ENCODE measurements at regions not wholly inside any gene's neighbourhood (a gene's known extent, or its start where the extent isn't known, plus 50 kb on each side); places are given as distances from the start of the nearest gene placed in this dataset.

DNA sequence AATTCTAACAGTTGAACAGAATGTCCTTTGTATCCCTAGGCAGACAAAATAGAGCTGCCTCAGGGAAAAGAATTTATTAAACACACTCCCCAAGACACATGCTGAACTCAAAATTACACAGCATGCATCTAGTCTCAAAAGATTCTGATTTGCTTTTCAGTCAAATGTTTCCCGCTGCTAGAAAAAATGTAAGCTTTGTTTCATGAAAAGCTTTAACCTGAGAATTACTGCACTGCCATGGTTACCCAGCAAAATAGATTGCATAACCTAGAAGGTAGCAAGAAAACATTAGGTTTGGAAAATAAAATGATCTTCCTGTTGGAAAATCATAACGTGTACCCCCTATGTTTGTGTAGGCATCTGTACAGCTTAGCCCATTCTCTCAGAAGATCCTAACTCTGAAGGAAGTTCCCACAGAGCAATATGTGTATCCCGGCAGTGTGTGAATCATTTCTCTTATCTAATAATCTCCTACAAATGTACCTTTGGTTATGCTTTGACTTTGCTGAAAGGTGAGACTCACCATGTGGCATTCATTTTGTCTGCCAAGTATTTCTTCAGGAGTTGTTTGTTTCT lies 646.9 kb downstream of the STPG2 start:
- intact Hi-C loops (cut with DNase I; ENCODE audit: low total_unique reads) (no loop called here), in situ Hi-C loops (cut with MboI; ENCODE audit: low pct_ligation_motif_present in 1 of 4, low pct_unique_long_range_greater_than_20kb in 1 of 4, low sequenced_read_pairs in 3 of 4) (no loop called here)
- no peak for TF ChIP-seq POLR2AphosphoS5 (IDR thresholded peaks at IDR 0.05)
- TF ChIP-seq, protein P1, sequence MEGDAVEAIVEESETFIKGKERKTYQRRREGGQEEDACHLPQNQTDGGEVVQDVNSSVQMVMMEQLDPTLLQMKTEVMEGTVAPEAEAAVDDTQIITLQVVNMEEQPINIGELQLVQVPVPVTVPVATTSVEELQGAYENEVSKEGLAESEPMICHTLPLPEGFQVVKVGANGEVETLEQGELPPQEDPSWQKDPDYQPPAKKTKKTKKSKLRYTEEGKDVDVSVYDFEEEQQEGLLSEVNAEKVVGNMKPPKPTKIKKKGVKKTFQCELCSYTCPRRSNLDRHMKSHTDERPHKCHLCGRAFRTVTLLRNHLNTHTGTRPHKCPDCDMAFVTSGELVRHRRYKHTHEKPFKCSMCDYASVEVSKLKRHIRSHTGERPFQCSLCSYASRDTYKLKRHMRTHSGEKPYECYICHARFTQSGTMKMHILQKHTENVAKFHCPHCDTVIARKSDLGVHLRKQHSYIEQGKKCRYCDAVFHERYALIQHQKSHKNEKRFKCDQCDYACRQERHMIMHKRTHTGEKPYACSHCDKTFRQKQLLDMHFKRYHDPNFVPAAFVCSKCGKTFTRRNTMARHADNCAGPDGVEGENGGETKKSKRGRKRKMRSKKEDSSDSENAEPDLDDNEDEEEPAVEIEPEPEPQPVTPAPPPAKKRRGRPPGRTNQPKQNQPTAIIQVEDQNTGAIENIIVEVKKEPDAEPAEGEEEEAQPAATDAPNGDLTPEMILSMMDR (IDR thresholded peaks at IDR 0.05), result no peak
- TF ChIP-seq POLR2A (IDR thresholded peaks at IDR 0.05), result no peak
- TF ChIP-seq EP300 (IDR thresholded peaks at IDR 0.05; ENCODE audit: low read depth), result no peak
- WGBS, 2 donors (ENCODE audit: low coverage in 1 of 2), result 54 to 70% methylated on average over 2 to 3 of the region's 3 CpGs
- Histone ChIP-seq H3K36me3 (no peaks in the 10 kb centered on the region), H3K27ac (no peak overlapping the region), H3K27me3 (no peaks in the 10 kb centered on the region), H3K4me1 (no peaks in the 10 kb centered on the region), H3K4me3 (no peak overlapping the region), H3K9me3 (no peaks in the 10 kb centered on the region)
- no peak for DNase-seq

DNA sequence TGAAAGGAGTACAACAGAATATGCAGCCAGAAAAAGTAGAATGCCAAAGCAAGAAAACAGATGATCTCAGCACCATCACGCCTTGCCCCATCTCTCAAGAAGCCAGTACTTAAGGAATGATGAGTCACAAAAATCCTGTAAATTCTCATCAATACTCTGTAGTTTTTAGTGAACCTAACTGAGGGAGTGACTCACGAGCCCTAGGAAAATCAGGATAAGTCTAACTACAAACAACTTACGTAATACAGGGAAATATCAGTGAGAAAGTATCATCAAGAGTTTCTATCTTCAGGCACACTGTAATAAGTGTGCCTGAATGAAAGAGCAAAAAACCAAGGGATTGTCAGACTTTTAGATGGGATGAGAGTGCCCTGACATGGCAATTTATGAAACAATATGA lies 644.4 kb downstream of the STPG2 start:
- Histone ChIP-seq H3K36me3 (no peaks in the 10 kb centered on the region), H3K4me1 (no peaks in the 10 kb centered on the region), H3K9me3 (no peaks in the 10 kb centered on the region), H3K4me3 (no peak overlapping the region), H3K27me3 (no peaks in the 10 kb centered on the region), H3K27ac (no peak overlapping the region)
- in situ Hi-C loops (cut with MboI; ENCODE audit: low pct_ligation_motif_present in 1 of 4, low pct_unique_long_range_greater_than_20kb in 1 of 4, low sequenced_read_pairs in 3 of 4) (no loop called here), intact Hi-C loops (cut with DNase I; ENCODE audit: low total_unique reads) (no loop called here)
- no peak for DNase-seq
- 76 to 92% methylated on average over 2 to 3 of the region's 3 CpGs for WGBS, 2 donors (ENCODE audit: low coverage in 1 of 2)
- TF ChIP-seq POLR2AphosphoS5 (IDR thresholded peaks at IDR 0.05) (no peak), POLR2A (IDR thresholded peaks at IDR 0.05) (no peak), EP300 (IDR thresholded peaks at IDR 0.05; ENCODE audit: low read depth) (no peak)
- TF ChIP-seq, protein P1 (IDR thresholded peaks at IDR 0.05), result no peak

DNA sequence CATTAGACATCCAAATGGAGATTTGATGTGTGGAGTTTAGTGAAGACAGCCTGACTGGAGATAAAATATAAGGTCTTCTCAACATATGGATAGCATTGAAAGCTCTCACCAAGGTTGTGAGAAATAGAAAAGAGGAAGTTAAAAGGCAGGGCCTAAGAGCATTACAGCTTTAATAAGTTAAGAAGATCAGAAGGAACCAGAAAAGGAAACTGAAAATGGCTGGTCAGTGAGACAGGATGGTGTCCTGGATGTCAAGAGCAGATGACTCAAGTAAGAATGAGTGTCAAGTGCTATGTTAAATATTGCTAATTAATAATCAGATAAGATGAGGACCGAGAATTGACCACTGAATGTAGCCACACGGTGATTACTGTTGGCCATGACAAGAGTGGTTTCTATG lies 642.9 kb downstream of the STPG2 start:
- Histone ChIP-seq H3K4me1 (no peaks in the 10 kb centered on the region), H3K4me3 (no peak overlapping the region), H3K27me3 (no peaks in the 10 kb centered on the region), H3K36me3 (no peaks in the 10 kb centered on the region), H3K27ac (no peak overlapping the region), H3K9me3 (no peaks in the 10 kb centered on the region)
- no peak for DNase-seq
- in situ Hi-C loops (cut with MboI; ENCODE audit: low pct_ligation_motif_present in 1 of 4, low pct_unique_long_range_greater_than_20kb in 1 of 4, low sequenced_read_pairs in 3 of 4) (no loop called here), intact Hi-C loops (cut with DNase I; ENCODE audit: low total_unique reads) (no loop called here)
- TF ChIP-seq, protein P1 (IDR thresholded peaks at IDR 0.05), result no peak
- TF ChIP-seq POLR2AphosphoS5 (IDR thresholded peaks at IDR 0.05) (no peak), EP300 (IDR thresholded peaks at IDR 0.05; ENCODE audit: low read depth) (no peak), POLR2A (IDR thresholded peaks at IDR 0.05) (no peak)
- 79 to 83% methylated on average over 2 of the region's 2 CpGs for WGBS, 2 donors (ENCODE audit: low coverage in 1 of 2)

DNA sequence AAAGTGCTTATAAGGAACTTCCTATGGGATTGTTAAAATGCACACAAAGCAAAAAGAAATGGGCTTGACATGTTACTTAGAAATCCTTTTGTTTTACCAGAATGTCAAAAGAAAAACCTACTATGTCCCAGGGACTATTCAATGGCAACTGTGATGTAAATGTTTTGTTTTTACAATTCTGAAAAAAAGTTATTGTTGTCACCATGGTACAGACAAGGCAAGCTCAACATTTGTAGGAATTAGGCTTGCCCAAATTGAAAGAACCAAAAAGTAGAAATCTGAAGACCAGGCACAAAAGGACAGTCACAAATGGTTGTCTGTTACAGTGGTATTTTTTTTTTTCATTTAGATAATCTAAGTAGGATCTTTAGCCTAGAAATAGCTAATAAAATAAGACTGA lies 638.6 kb downstream of the STPG2 start:
- no peak for TF ChIP-seq POLR2AphosphoS5 (IDR thresholded peaks at IDR 0.05)
- TF ChIP-seq POLR2A (IDR thresholded peaks at IDR 0.05), result no peak
- TF ChIP-seq, protein P1 (IDR thresholded peaks at IDR 0.05), result no peak
- no peak for TF ChIP-seq EP300 (IDR thresholded peaks at IDR 0.05; ENCODE audit: low read depth)
- no peaks in the 10 kb centered on the region for H3K27me3 ChIP-seq
- DNase-seq, result no peak
- H3K27ac ChIP-seq, result no peak overlapping the region
- H3K4me1 ChIP-seq, result no peaks in the 10 kb centered on the region
- H3K36me3 ChIP-seq, result no peaks in the 10 kb centered on the region
- H3K9me3 ChIP-seq, result no peaks in the 10 kb centered on the region
- intact Hi-C loops (cut with DNase I; ENCODE audit: low total_unique reads), result no loop called here
- no peak overlapping the region for H3K4me3 ChIP-seq
- in situ Hi-C loops (cut with MboI; ENCODE audit: low pct_ligation_motif_present in 1 of 4, low pct_unique_long_range_greater_than_20kb in 1 of 4, low sequenced_read_pairs in 3 of 4), result no loop called here

Data from transverse colon (tissue), 4 donors.